Ishikawa (cell line): ENCODE measurements at regions not wholly inside any gene's neighbourhood (a gene's known extent, or its start where the extent isn't known, plus 50 kb on each side); places are given as distances from the start of the nearest gene placed in this dataset.

ENCODE experiments used
- CEBPB ChIP-seq: IDR thresholded peaks from 2 replicates; pipeline ENCODE4 v1.6.1; 2012
- CREB1 ChIP-seq: IDR thresholded peaks from 2 replicates; pipeline ENCODE4 v1.6.1; 2012; ENCODE audit warnings: low read depth
- EGR1 ChIP-seq: IDR thresholded peaks from 2 replicates; pipeline ENCODE4 v1.6.1; 2012
- EP300 ChIP-seq: IDR thresholded peaks from 2 replicates; pipeline ENCODE4 v1.6.1; 2012; ENCODE audit warnings: borderline replicate concordance
- FOXM1 ChIP-seq: IDR thresholded peaks from 2 replicates; pipeline ENCODE4 v1.6.1; 2012; ENCODE audit warnings: low read depth, borderline replicate concordance
- MAX ChIP-seq: IDR thresholded peaks from 2 replicates; pipeline ENCODE4 v1.6.1; 2012
- NFIC ChIP-seq: IDR thresholded peaks from 2 replicates; pipeline ENCODE4 v1.6.1; 2012
- RAD21 ChIP-seq: IDR thresholded peaks from 2 replicates; pipeline ENCODE4 v1.6.1; 2012; ENCODE audit warnings: low read depth
- TAF1 ChIP-seq: IDR thresholded peaks from 2 replicates; pipeline ENCODE4 v1.6.1; 2012; ENCODE audit warnings: low read depth, mild to moderate bottlenecking
- TCF12 ChIP-seq: IDR thresholded peaks from 2 replicates; pipeline ENCODE4 v1.6.1; 2012; ENCODE audit warnings: low read depth
- USF1 ChIP-seq: IDR thresholded peaks from 2 replicates; pipeline ENCODE4 v1.6.1; 2012
- YY1 ChIP-seq: IDR thresholded peaks from 2 replicates; pipeline ENCODE4 v1.6.1; 2012; ENCODE audit warnings: low read depth
- ZBTB7A ChIP-seq: IDR thresholded peaks from 2 replicates; pipeline ENCODE4 v1.6.1; 2012; ENCODE audit warnings: low read depth
- TF ChIP-seq, protein P1 (sequence below): IDR thresholded peaks from 2 replicates; pipeline ENCODE4 v1.6.1; 2012; ENCODE audit warnings: low read depth, mild to moderate bottlenecking

- TF ChIP-seq, protein P1, sequence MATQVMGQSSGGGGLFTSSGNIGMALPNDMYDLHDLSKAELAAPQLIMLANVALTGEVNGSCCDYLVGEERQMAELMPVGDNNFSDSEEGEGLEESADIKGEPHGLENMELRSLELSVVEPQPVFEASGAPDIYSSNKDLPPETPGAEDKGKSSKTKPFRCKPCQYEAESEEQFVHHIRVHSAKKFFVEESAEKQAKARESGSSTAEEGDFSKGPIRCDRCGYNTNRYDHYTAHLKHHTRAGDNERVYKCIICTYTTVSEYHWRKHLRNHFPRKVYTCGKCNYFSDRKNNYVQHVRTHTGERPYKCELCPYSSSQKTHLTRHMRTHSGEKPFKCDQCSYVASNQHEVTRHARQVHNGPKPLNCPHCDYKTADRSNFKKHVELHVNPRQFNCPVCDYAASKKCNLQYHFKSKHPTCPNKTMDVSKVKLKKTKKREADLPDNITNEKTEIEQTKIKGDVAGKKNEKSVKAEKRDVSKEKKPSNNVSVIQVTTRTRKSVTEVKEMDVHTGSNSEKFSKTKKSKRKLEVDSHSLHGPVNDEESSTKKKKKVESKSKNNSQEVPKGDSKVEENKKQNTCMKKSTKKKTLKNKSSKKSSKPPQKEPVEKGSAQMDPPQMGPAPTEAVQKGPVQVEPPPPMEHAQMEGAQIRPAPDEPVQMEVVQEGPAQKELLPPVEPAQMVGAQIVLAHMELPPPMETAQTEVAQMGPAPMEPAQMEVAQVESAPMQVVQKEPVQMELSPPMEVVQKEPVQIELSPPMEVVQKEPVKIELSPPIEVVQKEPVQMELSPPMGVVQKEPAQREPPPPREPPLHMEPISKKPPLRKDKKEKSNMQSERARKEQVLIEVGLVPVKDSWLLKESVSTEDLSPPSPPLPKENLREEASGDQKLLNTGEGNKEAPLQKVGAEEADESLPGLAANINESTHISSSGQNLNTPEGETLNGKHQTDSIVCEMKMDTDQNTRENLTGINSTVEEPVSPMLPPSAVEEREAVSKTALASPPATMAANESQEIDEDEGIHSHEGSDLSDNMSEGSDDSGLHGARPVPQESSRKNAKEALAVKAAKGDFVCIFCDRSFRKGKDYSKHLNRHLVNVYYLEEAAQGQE: no peak
- TF ChIP-seq MAX: no peak
- no peak for TF ChIP-seq RAD21
- no peak for TF ChIP-seq FOXM1
- TF ChIP-seq NFIC: no peak
- TF ChIP-seq EP300: no peak
- no peak for TF ChIP-seq CEBPB
- TF ChIP-seq YY1: no peak
- no peak for TF ChIP-seq TAF1
- no peak for TF ChIP-seq TCF12
- no peak for TF ChIP-seq USF1
- TF ChIP-seq CREB1: no peak
- no peak for TF ChIP-seq EGR1
- TF ChIP-seq ZBTB7A: no peak
Measured at GRCh38 chr9:107733523-107733894, 243.9 kb upstream of the KLF4 start.
